HL-60 (cell line): ENCODE measurements at regions not wholly inside any gene's neighbourhood (a gene's known extent, or its start where the extent isn't known, plus 50 kb on each side); places are given as distances from the start of the nearest gene placed in this dataset.

ENCODE experiments used
- CTCF ChIP-seq: IDR thresholded peaks from one replicate; pipeline ENCODE4 v1.5.1; 2011; ENCODE audit warnings: low read length, control low read depth, inconsistent platforms; ENCODE audit not compliant: insufficient read depth
- REST ChIP-seq: IDR thresholded peaks from 2 replicates; pipeline ENCODE4 v1.6.1; 2012; ENCODE audit warnings: low read depth; ENCODE audit not compliant: insufficient replicate concordance

DNA sequence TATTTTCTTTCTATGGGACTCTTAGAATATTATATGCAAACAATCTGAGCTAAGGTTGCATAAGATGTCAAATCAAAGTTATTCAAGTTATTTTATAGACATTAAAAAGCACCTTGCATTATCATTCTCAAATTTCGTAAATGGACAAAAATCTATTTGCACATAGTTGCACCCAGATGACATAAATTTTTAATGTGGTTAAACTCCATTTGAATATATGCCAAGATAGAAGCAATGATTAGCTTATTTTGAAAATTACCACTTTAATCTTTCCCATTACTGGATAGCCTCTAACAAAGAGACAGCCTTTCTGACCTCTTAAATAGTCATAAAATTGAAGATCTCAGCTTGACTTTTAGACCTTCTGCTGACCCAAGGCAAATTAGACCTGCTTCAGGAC lies 386.8 kb downstream of the RAPGEF2 start:
- TF ChIP-seq CTCF (no peak), REST (no peak)
